ENCODE measurements at regions not wholly inside any gene's neighbourhood (a gene's known extent, or its start where the extent isn't known, plus 50 kb on each side); places are given as distances from the start of the nearest gene placed in this dataset.

- TF ChIP-seq CTCF (IDR thresholded peaks at IDR 0.05): no peak
- no peak for TF ChIP-seq EZH2 (IDR thresholded peaks at IDR 0.05; ENCODE audit: borderline replicate concordance, insufficient read depth, low read depth, low read length, poor library complexity, severe bottlenecking)
Observed at GRCh38 chr18:7512990-7513389, 54.1 kb upstream of the PTPRM start.
